ENCODE measurements at regions not wholly inside any gene's neighbourhood (a gene's known extent, or its start where the extent isn't known, plus 50 kb on each side); places are given as distances from the start of the nearest gene placed in this dataset.

DNA sequence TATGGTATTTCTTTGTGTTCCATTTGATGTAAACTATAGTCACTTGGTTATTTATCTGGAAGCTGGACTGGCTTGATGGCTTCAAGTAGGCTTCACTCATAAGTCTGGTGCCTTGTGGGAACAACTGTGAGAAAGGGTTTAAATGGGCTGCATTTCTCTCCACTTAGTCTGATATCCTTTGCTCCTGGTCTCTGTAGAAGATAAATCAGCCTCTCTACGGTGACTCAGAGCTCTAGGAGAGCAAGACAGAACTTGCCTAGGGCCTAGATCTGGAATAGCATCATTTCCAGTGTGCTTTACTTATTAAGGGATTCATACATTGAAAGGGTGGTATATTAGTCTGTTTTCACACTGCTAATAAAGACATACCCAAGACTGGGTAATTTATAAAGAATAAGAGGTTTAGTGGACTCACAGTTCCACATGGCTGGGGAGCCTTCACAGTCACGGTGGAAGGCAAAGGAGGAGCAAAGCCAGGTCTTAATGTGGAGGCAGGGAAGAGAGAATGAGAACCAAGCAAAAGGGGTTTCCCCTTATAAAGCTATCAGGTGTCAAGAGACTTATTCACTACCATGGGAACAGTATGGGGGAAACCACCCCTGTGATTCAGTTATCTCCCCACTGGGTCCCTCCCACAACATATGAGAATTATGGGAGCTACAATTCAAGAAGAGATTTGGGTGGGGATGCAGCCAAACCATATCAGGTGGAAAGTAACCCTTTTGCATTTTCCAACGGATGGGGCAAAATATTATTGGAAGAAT is 1746.4 kb upstream of the PCDH7 start:
- DNase-seq (ENCODE audit: low spot score): no peak

DNA sequence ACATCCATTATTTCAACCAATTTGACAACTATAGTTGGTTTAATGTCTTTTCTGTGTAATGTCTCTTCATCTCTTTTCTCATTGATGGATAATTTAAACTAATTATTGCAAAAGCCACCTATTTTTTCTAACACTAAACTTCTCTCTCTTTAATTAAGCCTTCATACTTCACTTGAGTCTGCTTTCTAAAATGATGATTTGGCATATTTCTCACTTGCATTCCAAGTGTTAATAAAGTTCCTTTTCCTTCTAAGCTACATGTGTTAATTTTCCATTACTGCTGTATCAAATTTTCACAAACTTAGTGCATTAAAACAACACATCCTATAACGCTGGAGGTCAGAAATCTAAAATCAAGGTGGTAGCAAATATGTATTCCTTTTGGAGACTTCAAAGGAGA is 1743.8 kb upstream of the PCDH7 start:
- DNase-seq (ENCODE audit: low spot score): no peak

DNA sequence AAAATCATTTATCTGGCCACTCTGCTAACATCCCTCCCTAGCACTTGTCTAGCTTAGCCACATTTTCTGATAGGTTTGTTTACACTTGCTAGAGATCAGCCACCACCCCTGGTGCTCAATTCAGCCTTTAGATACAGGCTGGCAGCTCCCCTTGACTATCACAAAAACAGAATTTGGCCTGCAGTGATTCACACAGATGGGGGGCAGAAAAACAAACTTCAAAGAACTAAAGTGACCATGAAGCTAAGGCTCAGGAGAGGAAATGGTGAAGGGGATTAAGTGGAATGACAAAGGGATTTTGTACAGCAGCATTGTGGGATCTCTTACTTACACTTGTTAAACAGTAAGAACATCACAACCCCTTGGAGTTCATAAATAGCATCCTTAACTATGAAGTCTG is 1718.0 kb upstream of the PCDH7 start:
- DNase-seq (ENCODE audit: low spot score): no peak

DNA sequence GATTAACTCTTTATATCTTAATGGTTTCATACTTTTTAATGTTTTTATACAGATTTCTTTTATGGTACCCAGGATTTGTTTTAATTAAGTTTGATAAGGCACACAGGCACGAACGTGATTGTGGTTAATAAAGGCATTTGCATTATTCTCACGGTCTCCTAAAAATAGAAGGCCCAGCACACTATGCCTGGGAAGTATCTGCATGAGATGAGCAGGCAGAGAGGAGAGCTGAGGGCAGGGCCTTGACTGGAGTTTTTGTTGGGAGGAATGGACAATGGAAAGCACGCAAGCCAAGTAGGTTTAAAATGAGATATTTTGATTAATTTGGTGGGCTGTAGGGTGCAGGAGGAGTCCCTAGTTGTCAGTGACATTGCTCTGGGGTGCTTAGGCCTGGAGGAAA is 1714.3 kb upstream of the PCDH7 start:
- no peak for DNase-seq (ENCODE audit: low spot score)

DNA sequence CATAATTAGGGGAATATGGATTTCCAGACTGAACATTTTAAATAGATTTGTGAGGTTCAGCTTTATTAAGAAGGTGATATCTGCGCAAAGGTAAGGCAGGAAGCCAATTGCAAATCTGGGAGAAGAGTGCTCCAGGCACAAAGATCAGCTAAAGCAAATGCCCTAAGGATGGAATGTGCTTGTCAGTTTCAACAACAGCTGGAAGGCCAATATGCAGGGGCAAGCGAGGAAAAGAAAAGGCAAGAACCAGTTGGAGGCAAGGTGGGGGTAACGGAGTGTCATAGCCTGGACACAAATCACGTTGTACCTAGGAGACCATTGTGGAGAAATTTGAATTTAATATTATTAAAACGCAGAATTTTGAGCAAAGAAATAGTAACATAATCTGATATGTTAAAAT is 1710.3 kb upstream of the PCDH7 start:
- no peak for DNase-seq (ENCODE audit: low spot score)

DNA sequence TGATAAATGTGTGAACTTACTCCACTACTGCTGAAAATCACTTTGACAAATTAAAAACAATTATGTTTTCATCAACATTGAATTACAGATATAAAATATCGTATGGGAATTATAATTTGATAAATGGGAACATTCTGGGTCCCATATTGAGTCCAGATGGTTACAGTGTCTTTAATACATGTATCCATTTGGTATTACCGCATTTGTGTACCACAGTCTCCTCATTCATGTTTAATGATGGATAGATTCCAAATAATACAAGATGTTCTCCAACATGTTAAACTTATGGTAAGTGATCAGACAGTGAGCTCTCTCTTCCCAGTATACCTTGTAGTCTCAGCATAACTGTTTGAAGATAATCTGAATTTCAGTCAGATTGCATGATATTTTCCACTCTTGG is 1706.8 kb upstream of the PCDH7 start:
- DNase-seq (ENCODE audit: low spot score): no peak

DNA sequence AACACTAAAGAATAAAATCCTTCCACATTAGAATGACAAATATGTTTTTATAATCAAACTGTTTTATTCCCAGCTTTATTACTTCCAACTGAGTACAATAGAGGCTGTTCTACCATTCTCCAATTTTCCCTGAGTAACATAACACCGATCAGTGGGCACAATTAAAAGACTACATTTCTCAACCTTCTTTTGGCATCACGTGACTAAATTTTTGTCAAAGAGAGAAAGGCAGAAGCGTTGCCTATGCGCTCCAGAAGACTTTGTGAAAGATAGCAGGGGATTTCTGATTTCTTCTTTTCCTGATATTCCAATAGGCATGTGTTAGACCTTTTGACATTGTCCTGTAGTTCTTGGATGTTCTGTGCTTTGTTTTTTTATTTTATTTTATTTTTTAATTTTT is 1705.6 kb upstream of the PCDH7 start:
- no peak for DNase-seq (ENCODE audit: low spot score)

DNA sequence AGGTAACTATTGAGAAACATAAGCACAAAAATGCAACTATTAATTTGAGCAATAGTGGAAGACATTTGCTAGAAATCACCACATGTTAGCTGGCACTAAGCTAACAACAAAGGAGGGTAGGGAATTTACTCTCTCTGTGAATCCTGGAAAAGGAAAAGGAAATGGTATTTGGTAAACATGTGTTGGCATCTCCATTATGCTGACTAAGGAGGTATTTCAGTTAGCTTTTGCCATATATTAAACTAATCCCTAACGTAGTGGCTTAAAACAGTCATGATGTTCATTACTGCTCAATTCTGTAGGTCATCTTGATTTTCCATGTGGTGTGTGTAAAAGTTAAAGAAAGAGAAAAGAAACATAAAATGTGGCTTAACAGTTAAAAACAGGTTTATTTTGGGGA is 1686.5 kb upstream of the PCDH7 start:
- no peak for DNase-seq (ENCODE audit: low spot score)

DNA sequence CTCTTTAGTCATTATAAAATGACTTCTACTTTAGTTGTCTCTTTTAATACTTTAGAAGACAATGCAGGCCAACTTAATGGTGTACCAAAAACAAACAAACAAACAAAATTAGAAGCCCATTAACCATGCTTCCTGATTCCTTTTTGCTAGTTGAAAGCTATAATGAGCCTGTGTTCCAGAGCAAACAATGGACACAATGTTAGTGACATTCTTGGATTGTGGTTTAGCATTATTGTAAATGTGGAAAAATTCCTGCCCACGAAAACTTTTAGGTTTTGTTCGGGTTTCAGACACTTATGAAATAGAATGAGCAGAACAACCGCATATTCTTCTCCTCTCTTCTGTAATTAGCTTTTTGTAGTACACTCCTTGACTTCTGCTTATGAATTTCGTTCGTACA is 1682.7 kb upstream of the PCDH7 start:
- DNase-seq (ENCODE audit: low spot score): no peak

DNA sequence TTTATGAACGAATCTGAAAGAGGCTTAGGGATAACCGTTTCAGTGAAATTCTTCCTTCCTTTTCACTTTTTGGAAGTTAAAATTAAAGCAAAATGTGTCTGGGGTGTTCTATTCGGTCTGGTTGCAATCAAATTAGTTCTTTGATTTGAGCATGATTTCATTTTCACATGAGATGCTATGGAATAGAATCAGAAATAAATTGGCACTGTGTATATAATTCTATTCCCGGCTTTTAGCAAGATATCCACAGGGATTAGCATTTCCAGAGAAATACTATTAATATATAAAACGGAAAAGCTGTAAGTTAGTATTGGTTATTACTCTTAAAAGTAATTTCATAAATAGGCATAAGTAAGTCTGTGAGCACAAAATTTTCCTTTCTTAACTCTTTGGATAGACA is 1676.8 kb upstream of the PCDH7 start:
- no peak for DNase-seq (ENCODE audit: low spot score)

DNA sequence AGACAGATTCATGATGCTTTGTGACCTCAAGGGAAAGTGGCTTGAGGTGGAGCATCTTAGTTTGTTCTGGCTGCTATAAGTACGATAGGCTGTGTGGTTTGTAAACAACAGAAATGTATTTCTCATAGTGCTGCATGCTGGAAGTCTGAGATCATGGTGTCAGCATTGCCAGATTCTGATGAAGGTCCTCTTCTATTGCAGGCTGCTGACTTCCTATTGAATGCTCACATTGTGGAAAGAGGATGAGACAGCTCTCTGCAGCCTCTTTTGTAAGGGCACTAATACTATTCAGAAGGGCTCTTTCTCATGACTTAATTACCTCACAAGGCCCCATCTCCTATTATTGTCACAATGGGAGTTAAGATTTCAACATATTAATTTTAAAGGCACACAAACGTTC is 1674.0 kb upstream of the PCDH7 start:
- no peak for DNase-seq (ENCODE audit: low spot score)

DNA sequence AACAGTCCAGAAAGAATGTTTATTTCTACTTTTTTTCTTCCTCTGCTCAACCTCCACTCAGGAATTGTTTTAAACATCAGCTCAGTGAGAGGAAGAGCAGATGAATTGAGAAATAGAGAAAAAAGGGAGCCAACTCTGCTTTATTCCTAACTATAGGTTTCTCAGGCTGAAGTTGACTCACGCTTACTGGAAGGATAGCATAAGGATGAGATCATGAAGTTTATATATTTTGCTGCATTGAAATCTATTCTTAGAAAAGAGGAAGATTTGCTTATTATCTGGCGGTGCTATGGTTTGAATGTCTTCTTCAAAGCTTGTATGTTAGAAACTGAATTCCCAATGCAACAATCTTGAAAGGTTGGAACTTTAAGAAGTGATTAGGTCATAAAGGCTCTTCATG is 1673.4 kb upstream of the PCDH7 start:
- DNase-seq (ENCODE audit: low spot score): no peak

DNA sequence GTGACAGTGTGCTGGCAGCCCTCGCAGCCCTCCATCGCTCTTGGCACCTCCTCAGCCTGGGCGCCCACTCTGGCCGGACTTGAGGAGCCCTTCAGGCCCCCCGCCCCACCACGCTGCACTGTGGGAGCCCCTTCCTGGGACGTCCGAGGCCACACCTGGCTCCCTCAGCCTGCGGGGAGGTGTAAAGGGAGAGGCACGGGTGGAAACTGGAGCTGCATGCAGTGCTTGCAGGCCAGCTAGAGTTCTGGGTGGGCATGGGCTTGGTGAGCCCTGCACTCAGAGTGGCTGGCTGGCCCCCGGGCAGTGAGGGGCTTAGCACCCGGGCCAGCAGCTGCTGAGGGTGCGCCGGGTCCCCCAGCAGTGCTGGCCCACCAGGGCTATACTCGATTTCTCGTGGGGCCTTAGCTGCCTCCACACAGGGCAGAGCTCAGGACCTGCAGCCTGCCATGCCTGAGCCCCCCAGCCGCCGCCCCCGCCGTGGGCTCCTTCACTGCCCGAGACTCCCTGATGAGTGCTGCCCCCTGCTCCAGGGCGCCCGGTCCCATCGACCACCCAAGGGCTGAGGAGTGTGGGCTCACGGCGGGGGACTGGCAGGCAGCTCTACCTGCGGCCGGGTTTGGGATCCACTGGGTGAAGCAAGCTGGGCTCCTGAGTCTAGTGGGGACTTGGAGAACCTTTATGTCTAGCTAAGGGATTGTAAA is 1672.7 kb upstream of the PCDH7 start:
- DNase-seq (ENCODE audit: low spot score): no peak

DNA sequence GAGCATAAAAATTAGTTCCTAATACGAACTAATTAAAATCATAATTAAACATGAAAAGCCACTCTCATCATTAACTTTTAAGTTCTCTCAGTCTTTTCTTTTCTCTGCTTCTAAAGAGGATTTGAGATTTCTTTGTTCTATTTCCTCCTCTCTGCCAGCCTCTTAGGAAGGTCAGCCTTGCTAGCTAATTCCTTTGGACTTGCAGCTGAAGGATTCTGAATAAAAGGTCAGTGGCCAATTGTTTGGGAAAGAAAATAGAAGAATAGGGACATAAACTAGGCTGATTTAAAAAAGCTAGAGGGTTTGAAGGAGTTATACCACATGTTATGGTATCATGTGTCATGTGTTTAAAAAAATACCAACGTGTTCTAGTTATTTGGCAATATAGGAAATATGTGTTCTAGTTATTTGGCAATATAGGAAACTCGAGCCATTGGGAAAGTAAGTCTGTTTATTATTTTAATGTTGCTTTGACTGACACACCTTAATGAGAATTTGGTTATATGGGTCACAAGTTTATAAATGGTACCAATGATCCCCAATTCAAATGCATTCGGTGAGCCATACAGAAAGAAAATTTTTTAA is 1668.7 kb upstream of the PCDH7 start:
- no peak for DNase-seq (ENCODE audit: low spot score)

DNA sequence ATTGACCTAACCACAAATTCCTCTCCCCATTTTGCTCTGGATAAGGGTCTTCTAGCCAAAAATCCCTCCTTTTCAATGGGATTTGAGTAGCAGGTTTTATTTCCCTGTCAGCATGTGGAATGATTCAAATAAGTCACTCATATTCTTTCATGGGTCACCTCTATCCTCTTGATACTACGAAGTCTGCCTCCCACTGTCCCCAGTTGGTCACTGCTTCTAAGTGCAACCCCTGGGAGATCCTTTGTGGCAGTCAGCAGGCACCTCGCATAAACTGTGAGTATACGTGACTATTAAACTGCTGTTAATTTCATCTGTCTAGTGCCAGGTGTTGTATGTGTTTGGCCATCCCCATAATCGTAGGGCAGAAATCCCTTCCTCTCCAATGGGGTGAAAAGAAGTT is 1667.9 kb upstream of the PCDH7 start:
- DNase-seq (ENCODE audit: low spot score): no peak

DNA sequence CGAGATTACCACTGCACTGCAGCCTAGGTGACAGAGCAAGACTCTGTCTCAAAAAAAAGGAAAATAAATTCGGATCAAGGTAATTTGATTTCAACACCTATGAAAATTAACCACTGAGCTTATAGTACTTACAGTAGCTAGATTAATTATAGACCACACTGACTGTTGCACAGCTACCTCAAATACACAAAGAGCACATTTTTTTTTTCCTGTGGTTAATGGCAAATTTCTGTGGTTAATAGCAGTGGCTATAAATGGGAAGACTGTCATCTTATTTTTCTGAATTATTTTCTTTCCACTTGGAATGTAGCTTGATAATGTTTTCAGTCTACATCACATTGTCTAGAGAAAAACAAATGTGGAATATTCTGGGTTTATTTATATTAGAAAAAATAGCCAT is 1661.6 kb upstream of the PCDH7 start:
- no peak for DNase-seq (ENCODE audit: low spot score)

DNA sequence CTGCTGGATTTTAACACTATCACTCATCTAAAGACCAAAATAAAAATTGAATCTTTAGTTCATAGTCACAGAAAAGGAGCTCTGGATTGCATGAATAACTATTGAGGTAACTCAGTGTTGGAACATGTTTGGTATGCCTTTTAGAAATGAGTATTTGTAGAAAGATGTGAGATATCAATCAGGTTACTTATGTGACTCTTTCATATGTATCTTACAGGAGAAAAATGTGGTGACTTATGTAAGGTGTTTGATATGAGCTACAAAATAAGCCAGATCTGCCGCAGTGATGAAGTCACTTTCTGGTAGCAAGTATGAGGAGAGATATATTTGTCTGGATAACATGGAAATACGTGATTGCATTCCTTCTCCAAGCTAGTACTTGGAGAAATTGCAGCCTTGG is 1653.3 kb upstream of the PCDH7 start:
- no peak for DNase-seq (ENCODE audit: low spot score)

DNA sequence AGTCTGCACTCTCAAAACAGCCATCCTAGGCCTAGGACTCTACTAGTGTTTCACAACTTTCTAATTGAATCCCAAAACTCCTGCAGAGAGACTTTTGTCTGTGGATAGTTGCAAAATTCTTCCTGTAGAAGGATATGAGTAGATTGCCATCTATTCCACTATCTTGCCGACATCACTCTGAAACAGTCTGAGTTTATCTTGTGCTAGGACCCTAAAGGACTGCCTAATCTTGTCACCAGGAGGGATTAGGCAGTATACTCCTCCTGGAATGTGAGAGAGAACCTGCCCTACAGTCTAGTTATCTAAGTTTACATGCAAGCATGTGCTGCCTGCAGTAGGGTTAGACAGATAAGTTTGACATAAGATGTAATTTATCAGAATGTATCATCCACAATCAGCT is 1646.6 kb upstream of the PCDH7 start:
- DNase-seq (ENCODE audit: low spot score): no peak

DNA sequence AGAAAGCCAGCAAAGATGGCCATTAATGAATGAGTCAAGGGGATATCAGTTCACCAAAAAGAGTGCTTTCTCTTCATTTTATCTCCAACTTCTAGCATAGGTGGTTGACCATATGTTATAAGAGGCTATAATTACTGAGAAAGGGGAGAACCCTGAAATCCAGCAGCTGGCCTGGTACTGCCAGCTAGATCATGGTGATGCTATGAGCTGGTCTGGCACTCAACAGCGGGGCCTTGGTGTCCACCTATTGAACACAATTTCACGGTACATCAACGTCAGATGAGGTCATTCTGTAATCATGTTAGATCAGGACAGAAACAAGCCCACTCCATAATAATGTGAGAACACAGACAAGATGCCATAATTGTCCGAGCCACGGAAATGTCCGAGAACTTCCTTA is 1644.8 kb upstream of the PCDH7 start:
- DNase-seq (ENCODE audit: low spot score): no peak

DNA sequence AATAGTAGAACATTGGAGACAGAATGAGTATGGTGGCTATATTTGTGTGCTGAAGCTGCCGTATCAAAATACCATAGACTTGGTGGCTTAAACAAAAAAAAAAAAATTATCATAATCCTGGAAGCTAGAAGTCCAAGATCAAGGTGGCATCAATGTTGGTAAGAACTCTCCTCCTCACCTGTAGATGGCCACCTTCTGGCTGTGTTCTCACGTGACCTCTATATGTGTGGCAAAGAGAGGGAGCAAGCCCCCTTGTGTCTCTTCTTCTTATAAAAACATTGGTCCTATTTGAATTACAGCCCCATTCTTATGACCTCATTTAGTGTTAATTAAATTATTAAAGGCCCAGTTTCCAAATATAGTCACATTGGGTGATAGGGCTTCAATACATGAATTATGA is 1640.9 kb upstream of the PCDH7 start:
- DNase-seq (ENCODE audit: low spot score): no peak

DNA sequence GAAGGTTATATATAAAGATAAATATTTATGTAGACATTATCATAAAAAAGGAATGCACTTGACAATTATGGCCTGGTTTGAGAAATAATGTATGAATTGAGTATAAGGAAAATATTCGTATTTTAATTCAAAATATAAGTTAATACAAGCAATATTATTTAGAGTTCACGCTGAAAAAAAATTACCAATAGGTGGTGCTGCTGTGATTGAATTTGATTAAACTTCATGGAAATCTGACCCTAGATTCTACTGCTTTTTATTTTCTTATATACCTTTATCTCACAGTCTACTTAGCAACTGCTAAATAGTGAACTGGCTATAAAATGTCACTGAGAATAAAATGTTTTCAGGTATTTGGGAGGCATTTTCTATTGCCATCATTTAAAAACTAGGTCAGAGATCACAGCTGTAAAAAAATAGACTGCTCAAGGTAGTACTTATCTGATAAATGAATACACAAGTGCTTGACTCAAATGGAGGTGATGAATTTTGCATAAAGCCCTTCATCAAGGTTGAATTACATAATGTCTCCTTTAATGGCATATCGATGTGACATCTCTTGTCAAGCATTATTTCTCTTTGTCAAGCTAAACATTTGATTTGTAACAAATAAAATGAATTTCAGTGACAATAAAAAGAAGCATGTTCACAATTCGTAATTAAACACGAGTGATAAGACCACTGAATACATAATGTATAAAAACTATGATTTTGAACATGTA is 1638.8 kb upstream of the PCDH7 start:
- no peak for DNase-seq (ENCODE audit: low spot score)

DNA sequence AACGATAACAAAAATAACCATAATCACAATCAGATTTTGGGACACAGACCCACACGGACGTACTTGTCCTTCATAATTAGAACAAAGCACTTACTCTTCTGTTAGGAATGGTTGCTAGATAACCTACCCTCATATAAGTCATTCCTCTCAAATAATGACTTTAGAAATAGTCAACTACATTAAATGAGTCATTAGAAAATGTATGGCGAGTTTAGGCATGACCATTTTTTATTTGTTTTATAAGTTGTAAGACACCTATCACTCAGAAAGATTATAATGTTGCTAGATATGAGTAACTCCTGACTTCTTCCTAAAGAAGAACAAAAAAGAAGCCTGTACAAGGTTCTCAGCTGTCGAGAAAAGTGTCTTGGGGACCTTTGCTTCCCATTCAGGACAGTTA is 1637.5 kb upstream of the PCDH7 start:
- no peak for DNase-seq (ENCODE audit: low spot score)

DNA sequence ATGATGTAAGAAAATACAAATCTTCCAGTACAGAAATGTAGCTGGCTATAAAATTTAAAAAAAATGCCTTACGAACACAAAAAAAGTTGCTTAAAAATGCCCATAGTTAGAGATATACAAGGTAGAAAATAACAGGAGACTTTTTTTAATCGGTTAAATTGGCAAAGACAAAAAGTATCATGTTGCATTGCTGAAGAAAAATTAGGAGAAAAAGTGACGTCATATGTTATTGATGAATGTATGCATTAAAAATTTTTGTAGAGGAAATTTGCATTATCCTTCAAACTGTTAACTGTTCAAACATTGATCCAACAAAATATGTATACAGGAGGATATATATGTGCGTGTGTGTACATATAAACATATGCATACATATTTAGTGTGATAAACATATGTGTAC is 1634.4 kb upstream of the PCDH7 start:
- DNase-seq (ENCODE audit: low spot score): no peak
